ENCODE measurements at regions not wholly inside any gene's neighbourhood (a gene's known extent, or its start where the extent isn't known, plus 50 kb on each side); places are given as distances from the start of the nearest gene placed in this dataset.

GRCh38 chr2:35827086-35827485 is 528.5 kb upstream of the CRIM1 start:
- TF ChIP-seq CTCF (IDR thresholded peaks at IDR 0.05), result no peak
- no peak for TF ChIP-seq POLR2A (IDR thresholded peaks at IDR 0.05)
